ENCODE measurements at regions not wholly inside any gene's neighbourhood (a gene's known extent, or its start where the extent isn't known, plus 50 kb on each side); places are given as distances from the start of the nearest gene placed in this dataset.

- Histone ChIP-seq H3K9me3 (ENCODE audit: control insufficient read depth in 1 of 2, insufficient read depth in 1 of 2, low read depth in 1 of 2, low read length in 2 of 2) (no peaks in the 10 kb centered on the region), H2AFZ (ENCODE audit: low read depth, low read length, poor library complexity, severe bottlenecking) (no peak overlapping the region), H3K9me2 (ENCODE audit: insufficient read depth) (no peaks in the 10 kb centered on the region), H3K4me2 (ENCODE audit: low read length) (no peak overlapping the region), H3K9ac (ENCODE audit: low read length) (no peak overlapping the region), H3K79me2 (ENCODE audit: insufficient read depth, low read length) (no peaks in the 10 kb centered on the region), H3K36me3 (ENCODE audit: control insufficient read depth in 1 of 2, insufficient read depth in 2 of 2, low read length in 2 of 2) (no peaks in the 10 kb centered on the region), H3K4me3 (replicated peaks in 1 of 2; ENCODE audit: low read depth in 1 of 2, low read length in 2 of 2) (no peak overlapping the region), H3K27ac (ENCODE audit: low read depth, low read length) (no peak overlapping the region), H3K27me3 (ENCODE audit: insufficient read depth, low read length) (no peaks in the 10 kb centered on the region), H3K4me1 (ENCODE audit: control insufficient read depth in 1 of 2, insufficient read depth in 2 of 2, low read length in 2 of 2) (peaks cover 0 to 11% of the 10 kb centered on the region in 2 experiments; a peak in 1 of 4 replicates), H4K20me1 (ENCODE audit: insufficient read depth) (no peaks in the 10 kb centered on the region)
- intact Hi-C loops (cut with micrococcal nuclease) = no loop called here
- CTCF ChIA-PET = no interaction called here
- ATAC-seq = no peak
- POLR2A ChIA-PET = no interaction called here
- BruUV-seq (replicated peaks) = no TSS peak
- TF ChIP-seq ZNF274 (IDR thresholded peaks at IDR 0.05; ENCODE audit: low read depth, low read length) = no peak
- TF ChIP-seq ELF1 (IDR thresholded peaks at IDR 0.05; ENCODE audit: borderline replicate concordance, low read depth) = no peak
- TF ChIP-seq JUND (IDR thresholded peaks at IDR 0.05) = no peak
- RAD21 ChIA-PET (ENCODE audit: low non-redundant PET in 1 of 2, low total read pairs in 2 of 2, uncharacterized antibody in 2 of 2, unreplicated experiment in 2 of 2) = no interaction called here
- no peak for DNase-seq (ENCODE audit: low read depth, low spot score)
These were observed 136.4 kb downstream of the TRIML1 start for GRCh38 chr4:188275686-188276085.

- no peaks in the 10 kb centered on the region for H3K36me3 ChIP-seq (ENCODE audit: control insufficient read depth in 1 of 2, insufficient read depth in 2 of 2, low read length in 2 of 2)
- no peaks in the 10 kb centered on the region for H4K20me1 ChIP-seq (ENCODE audit: insufficient read depth)
- no peaks in the 10 kb centered on the region for H3K79me2 ChIP-seq (ENCODE audit: insufficient read depth, low read length)
- intact Hi-C loops (cut with micrococcal nuclease) = no loop called here
- POLR2A ChIA-PET = no interaction called here
- no peak for DNase-seq (ENCODE audit: low read depth, low spot score)
- no peak overlapping the region for H3K9ac ChIP-seq (ENCODE audit: low read length)
- H3K27me3 ChIP-seq (ENCODE audit: insufficient read depth, low read length) = no peaks in the 10 kb centered on the region
- H3K27ac ChIP-seq (ENCODE audit: low read depth, low read length) = no peak overlapping the region
- TF ChIP-seq CEBPB (IDR thresholded peaks at IDR 0.05; ENCODE audit: low read depth) (no peak), ZNF274 (IDR thresholded peaks at IDR 0.05; ENCODE audit: low read depth, low read length) (no peak), MAX (IDR thresholded peaks at IDR 0.05) (no peak), CTCF (IDR thresholded peaks at IDR 0.05 in 2 of 3, conservative IDR thresholded peaks at IDR 0.05 in 1 of 3; ENCODE audit: borderline replicate concordance in 1 of 3, insufficient read depth in 1 of 3, low read depth in 2 of 3, low read length in 2 of 3) (no peak), YY1 (IDR thresholded peaks at IDR 0.05; ENCODE audit: extremely low read depth, insufficient replicate concordance, low read depth, low read length) (no peak), EGR1 (IDR thresholded peaks at IDR 0.05; ENCODE audit: low read depth) (no peak), SRF (IDR thresholded peaks at IDR 0.05; ENCODE audit: low read depth) (no peak)
- H3K4me2 ChIP-seq (ENCODE audit: low read length) = no peak overlapping the region
- no TSS peak for BruUV-seq (replicated peaks)
- H3K4me3 ChIP-seq (replicated peaks in 1 of 2; ENCODE audit: low read depth in 1 of 2, low read length in 2 of 2) = no peak overlapping the region
- no peak overlapping the region for H2AFZ ChIP-seq (ENCODE audit: low read depth, low read length, poor library complexity, severe bottlenecking)
- RAD21 ChIA-PET (ENCODE audit: low non-redundant PET in 1 of 2, low total read pairs in 2 of 2, uncharacterized antibody in 2 of 2, unreplicated experiment in 2 of 2) = no interaction called here
- H3K9me2 ChIP-seq (ENCODE audit: insufficient read depth) = no peaks in the 10 kb centered on the region
- CTCF ChIA-PET = no interaction called here
- peaks cover 0 to 11% of the 10 kb centered on the region in 2 experiments; a peak in 1 of 4 replicates for H3K4me1 ChIP-seq (ENCODE audit: control insufficient read depth in 1 of 2, insufficient read depth in 2 of 2, low read length in 2 of 2)
- no peaks in the 10 kb centered on the region for H3K9me3 ChIP-seq (ENCODE audit: control insufficient read depth in 1 of 2, insufficient read depth in 1 of 2, low read depth in 1 of 2, low read length in 2 of 2)
- no peak for ATAC-seq
These were observed 139.9 kb downstream of the TRIML1 start for GRCh38 chr4:188279184-188279583.
